ENCODE measurements at regions not wholly inside any gene's neighbourhood (a gene's known extent, or its start where the extent isn't known, plus 50 kb on each side); places are given as distances from the start of the nearest gene placed in this dataset.

DNA sequence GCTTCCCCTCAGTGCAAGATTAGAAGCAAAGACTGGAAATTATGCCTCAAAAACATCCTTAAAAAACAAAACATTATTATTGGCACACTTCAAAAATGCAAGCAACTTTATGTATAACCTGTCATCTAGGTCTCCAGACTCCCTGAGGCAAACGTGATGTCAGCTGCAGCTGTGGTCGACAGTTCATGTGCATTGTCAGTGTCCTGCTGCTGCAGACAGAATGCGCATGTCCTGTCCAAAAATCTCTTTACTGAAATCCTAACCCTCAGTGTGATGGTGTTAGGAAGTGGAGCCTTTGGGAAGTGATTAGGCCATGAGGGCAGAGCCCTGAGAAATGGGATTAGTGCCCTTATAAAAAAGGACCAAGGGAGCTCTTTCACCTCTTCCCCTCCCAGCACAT, 126.9 kb downstream of the CYRIA start:
- TF ChIP-seq CTCF (IDR thresholded peaks at IDR 0.05; ENCODE audit: low read depth, low read length, missing input control) (no peak), ATF3 (IDR thresholded peaks at IDR 0.05) (no peak), FOXA1 (IDR thresholded peaks at IDR 0.05) (no peak), RAD21 (IDR thresholded peaks at IDR 0.05) (no peak), JUND (IDR thresholded peaks at IDR 0.05) (no peak), TAF1 (conservative IDR thresholded peaks at IDR 0.05) (no peak), REST (IDR thresholded peaks at IDR 0.05) (no peak), ZBTB33 (IDR thresholded peaks at IDR 0.05) (no peak), YY1 (IDR thresholded peaks at IDR 0.05) (no peak), GABPA (IDR thresholded peaks at IDR 0.05 in 1 of 2, conservative IDR thresholded peaks at IDR 0.05 in 1 of 2) (no peak), EGR1 (IDR thresholded peaks at IDR 0.05; ENCODE audit: low read depth in 2 of 2) (no peak), HNF4A (conservative IDR thresholded peaks at IDR 0.05) (no peak)
